HG03439 (cell line): ENCODE measurements at regions not wholly inside any gene's neighbourhood (a gene's known extent, or its start where the extent isn't known, plus 50 kb on each side); places are given as distances from the start of the nearest gene placed in this dataset.

ENCODE experiments used
- ATAC-seq: cut with Tn5 transposase; IDR thresholded peaks from one replicate; pipeline ENCODE4 v1.9.1; 2021; ENCODE audit warnings: mild to moderate bottlenecking, moderate library complexity; ENCODE audit not compliant: unreplicated experiment

- no peak for ATAC-seq
Measured at GRCh38 chr3:176574786-176575185, 622.5 kb downstream of the TBL1XR1 start.

- ATAC-seq, result no peak
Measured at GRCh38 chr3:176571926-176572325, 625.4 kb downstream of the TBL1XR1 start.

- no peak for ATAC-seq
Measured at GRCh38 chr3:176570992-176571391, 626.3 kb downstream of the TBL1XR1 start.

GRCh38 chr3:176568189-176568588 is 629.1 kb downstream of the TBL1XR1 start:
- ATAC-seq, result no peak

GRCh38 chr3:176566757-176567156 is 630.5 kb downstream of the TBL1XR1 start:
- no peak for ATAC-seq

GRCh38 chr3:176562331-176562730 is 635.0 kb downstream of the TBL1XR1 start:
- ATAC-seq, result no peak

GRCh38 chr3:176561826-176562225 is 635.5 kb downstream of the TBL1XR1 start:
- ATAC-seq, result no peak

- ATAC-seq, result no peak
Measured at GRCh38 chr3:176554791-176555654, 642.3 kb downstream of the TBL1XR1 start.

GRCh38 chr3:176554264-176554663 is 643.0 kb downstream of the TBL1XR1 start:
- no peak for ATAC-seq

- no peak for ATAC-seq
Measured at GRCh38 chr3:176526942-176527341, 670.3 kb downstream of the TBL1XR1 start.

- no peak for ATAC-seq
Measured at GRCh38 chr3:176526225-176526624, 671.1 kb downstream of the TBL1XR1 start.

GRCh38 chr3:176523114-176523513 is 674.2 kb downstream of the TBL1XR1 start:
- ATAC-seq, result no peak

GRCh38 chr3:176522436-176522835 is 674.8 kb downstream of the TBL1XR1 start:
- ATAC-seq, result no peak

GRCh38 chr3:176521531-176522175 is 675.6 kb downstream of the TBL1XR1 start:
- ATAC-seq, result no peak

GRCh38 chr3:176514297-176514696 is 683.0 kb downstream of the TBL1XR1 start:
- no peak for ATAC-seq

- ATAC-seq, result no peak
Measured at GRCh38 chr3:176513604-176514003, 683.7 kb downstream of the TBL1XR1 start.

GRCh38 chr3:176512037-176512436 is 685.2 kb downstream of the TBL1XR1 start:
- ATAC-seq, result no peak

- no peak for ATAC-seq
Measured at GRCh38 chr3:176510097-176510496, 687.2 kb downstream of the TBL1XR1 start.

GRCh38 chr3:176505878-176506621 is 691.2 kb downstream of the TBL1XR1 start:
- no peak for ATAC-seq

GRCh38 chr3:176491084-176491483 is 706.2 kb downstream of the TBL1XR1 start:
- ATAC-seq, result no peak

GRCh38 chr3:176490357-176490756 is 706.9 kb downstream of the TBL1XR1 start:
- no peak for ATAC-seq

- no peak for ATAC-seq
Measured at GRCh38 chr3:176479248-176479647, 718.0 kb downstream of the TBL1XR1 start.
